ENCODE measurements at regions not wholly inside any gene's neighbourhood (a gene's known extent, or its start where the extent isn't known, plus 50 kb on each side); places are given as distances from the start of the nearest gene placed in this dataset.

GRCh38 chr6:130524552-130524951 is 158.7 kb downstream of the TMEM200A start:
- TF ChIP-seq EZH2 (IDR thresholded peaks at IDR 0.05; ENCODE audit: low read depth) (no peak), CTCF (conservative IDR thresholded peaks at IDR 0.05) (no peak)

Measured in PC-9 (cell line).